ENCODE measurements at regions not wholly inside any gene's neighbourhood (a gene's known extent, or its start where the extent isn't known, plus 50 kb on each side); places are given as distances from the start of the nearest gene placed in this dataset.

DNA sequence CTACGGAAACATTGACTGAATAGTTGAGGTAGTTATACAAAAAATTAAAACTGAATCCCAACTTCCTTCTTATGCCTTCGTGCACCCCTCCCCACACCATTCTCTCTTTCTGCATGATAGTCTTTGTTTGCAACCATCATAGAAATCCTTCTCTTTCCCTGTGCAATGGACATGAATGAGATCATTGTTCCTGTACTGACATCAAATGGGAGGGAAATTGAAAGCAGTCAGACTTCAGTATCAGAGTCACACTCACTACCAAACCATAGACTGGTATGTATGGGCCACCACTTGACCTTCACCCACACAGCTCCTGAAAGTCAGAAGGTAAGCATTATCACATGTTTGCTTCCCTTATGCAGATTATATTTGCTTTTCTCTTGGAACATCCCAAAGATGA, 782.8 kb downstream of the BCL11A start:
- no peak overlapping the region for H3K27ac ChIP-seq (ENCODE audit: low read length)
- BruUV-seq (replicated peaks) = no TSS peak
- no peaks in the 10 kb centered on the region for H3K27me3 ChIP-seq (ENCODE audit: control insufficient read depth, insufficient read depth, low read length)
- H3K36me3 ChIP-seq (ENCODE audit: control insufficient read depth, insufficient read depth, low read length) = no peaks in the 10 kb centered on the region
- TF ChIP-seq TCF7L2 (IDR thresholded peaks at IDR 0.05; ENCODE audit: low read depth, low read length) (no peak), POLR2AphosphoS5 (IDR thresholded peaks at IDR 0.05; ENCODE audit: low read depth, low read length) (no peak), SIN3A (IDR thresholded peaks at IDR 0.05; ENCODE audit: borderline replicate concordance, insufficient read depth, low read depth, low read length) (no peak)
- TF ChIP-seq, protein P1, sequence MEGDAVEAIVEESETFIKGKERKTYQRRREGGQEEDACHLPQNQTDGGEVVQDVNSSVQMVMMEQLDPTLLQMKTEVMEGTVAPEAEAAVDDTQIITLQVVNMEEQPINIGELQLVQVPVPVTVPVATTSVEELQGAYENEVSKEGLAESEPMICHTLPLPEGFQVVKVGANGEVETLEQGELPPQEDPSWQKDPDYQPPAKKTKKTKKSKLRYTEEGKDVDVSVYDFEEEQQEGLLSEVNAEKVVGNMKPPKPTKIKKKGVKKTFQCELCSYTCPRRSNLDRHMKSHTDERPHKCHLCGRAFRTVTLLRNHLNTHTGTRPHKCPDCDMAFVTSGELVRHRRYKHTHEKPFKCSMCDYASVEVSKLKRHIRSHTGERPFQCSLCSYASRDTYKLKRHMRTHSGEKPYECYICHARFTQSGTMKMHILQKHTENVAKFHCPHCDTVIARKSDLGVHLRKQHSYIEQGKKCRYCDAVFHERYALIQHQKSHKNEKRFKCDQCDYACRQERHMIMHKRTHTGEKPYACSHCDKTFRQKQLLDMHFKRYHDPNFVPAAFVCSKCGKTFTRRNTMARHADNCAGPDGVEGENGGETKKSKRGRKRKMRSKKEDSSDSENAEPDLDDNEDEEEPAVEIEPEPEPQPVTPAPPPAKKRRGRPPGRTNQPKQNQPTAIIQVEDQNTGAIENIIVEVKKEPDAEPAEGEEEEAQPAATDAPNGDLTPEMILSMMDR (IDR thresholded peaks at IDR 0.05) = no peak
- TF ChIP-seq, protein P2, sequence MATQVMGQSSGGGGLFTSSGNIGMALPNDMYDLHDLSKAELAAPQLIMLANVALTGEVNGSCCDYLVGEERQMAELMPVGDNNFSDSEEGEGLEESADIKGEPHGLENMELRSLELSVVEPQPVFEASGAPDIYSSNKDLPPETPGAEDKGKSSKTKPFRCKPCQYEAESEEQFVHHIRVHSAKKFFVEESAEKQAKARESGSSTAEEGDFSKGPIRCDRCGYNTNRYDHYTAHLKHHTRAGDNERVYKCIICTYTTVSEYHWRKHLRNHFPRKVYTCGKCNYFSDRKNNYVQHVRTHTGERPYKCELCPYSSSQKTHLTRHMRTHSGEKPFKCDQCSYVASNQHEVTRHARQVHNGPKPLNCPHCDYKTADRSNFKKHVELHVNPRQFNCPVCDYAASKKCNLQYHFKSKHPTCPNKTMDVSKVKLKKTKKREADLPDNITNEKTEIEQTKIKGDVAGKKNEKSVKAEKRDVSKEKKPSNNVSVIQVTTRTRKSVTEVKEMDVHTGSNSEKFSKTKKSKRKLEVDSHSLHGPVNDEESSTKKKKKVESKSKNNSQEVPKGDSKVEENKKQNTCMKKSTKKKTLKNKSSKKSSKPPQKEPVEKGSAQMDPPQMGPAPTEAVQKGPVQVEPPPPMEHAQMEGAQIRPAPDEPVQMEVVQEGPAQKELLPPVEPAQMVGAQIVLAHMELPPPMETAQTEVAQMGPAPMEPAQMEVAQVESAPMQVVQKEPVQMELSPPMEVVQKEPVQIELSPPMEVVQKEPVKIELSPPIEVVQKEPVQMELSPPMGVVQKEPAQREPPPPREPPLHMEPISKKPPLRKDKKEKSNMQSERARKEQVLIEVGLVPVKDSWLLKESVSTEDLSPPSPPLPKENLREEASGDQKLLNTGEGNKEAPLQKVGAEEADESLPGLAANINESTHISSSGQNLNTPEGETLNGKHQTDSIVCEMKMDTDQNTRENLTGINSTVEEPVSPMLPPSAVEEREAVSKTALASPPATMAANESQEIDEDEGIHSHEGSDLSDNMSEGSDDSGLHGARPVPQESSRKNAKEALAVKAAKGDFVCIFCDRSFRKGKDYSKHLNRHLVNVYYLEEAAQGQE (IDR thresholded peaks at IDR 0.05; ENCODE audit: insufficient read depth in 1 of 2, low read depth in 2 of 2, low read length in 1 of 2) = no peak
- H3K4me1 ChIP-seq (ENCODE audit: control insufficient read depth, insufficient read depth, low read length) = no peaks in the 10 kb centered on the region
- H3K4me3 ChIP-seq (ENCODE audit: low read depth in 2 of 2, low read length in 2 of 2) = no peak overlapping the region
- DNase-seq (ENCODE audit: low read depth, low spot score) (no peak), ATAC-seq (no peak)
- intact Hi-C loops (cut with micrococcal nuclease; ENCODE audit: unreplicated experiment) (no loop called here), in situ Hi-C loops (cut with HindIII; ENCODE audit: low pct_unique_long_range_greater_than_20kb, low sequenced_read_pairs) (no loop called here)
- POLR2A ChIA-PET = no interaction called here
- CTCF ChIA-PET = no interaction called here
- no peaks in the 10 kb centered on the region for H3K9me3 ChIP-seq (ENCODE audit: control insufficient read depth, insufficient read depth, low read depth, low read length)

DNA sequence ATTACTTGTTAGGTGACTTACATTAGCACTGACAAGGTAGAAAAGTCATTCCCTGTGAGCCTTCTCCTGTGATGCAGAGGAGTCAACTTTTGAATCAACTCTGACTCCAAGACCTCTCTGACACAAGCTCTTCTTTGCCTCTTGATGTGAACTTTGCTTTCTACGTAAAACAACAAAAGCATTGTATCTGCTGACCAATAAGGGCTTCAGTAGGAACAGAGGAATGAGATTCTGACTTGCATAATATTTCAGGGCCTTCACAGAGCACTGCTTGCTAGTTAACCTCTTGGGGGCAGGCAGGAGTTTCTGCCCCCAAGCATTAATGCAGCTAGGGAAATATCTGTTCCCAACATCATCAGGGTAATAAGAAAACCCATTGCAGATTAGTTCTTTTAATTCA, 791.5 kb downstream of the BCL11A start:
- no TSS peak for BruUV-seq (replicated peaks)
- no peaks in the 10 kb centered on the region for H3K27me3 ChIP-seq (ENCODE audit: control insufficient read depth, insufficient read depth, low read length)
- intact Hi-C loops (cut with micrococcal nuclease; ENCODE audit: unreplicated experiment) = no loop called here
- H3K27ac ChIP-seq (ENCODE audit: low read length) = no peak overlapping the region
- H3K9me3 ChIP-seq (ENCODE audit: control insufficient read depth, insufficient read depth, low read depth, low read length) = no peaks in the 10 kb centered on the region
- H3K4me1 ChIP-seq (ENCODE audit: control insufficient read depth, insufficient read depth, low read length) = no peaks in the 10 kb centered on the region
- POLR2A ChIA-PET = no interaction called here
- ATAC-seq = no peak
- in situ Hi-C loops (cut with HindIII; ENCODE audit: low pct_unique_long_range_greater_than_20kb, low sequenced_read_pairs) = no loop called here
- DNase-seq (ENCODE audit: low read depth, low spot score) = no peak
- H3K4me3 ChIP-seq (ENCODE audit: low read depth in 2 of 2, low read length in 2 of 2) = no peak overlapping the region
- CTCF ChIA-PET = no interaction called here
- no peak for TF ChIP-seq SIN3A (IDR thresholded peaks at IDR 0.05; ENCODE audit: borderline replicate concordance, insufficient read depth, low read depth, low read length)
- no peak for TF ChIP-seq TCF7L2 (IDR thresholded peaks at IDR 0.05; ENCODE audit: low read depth, low read length)
- TF ChIP-seq, protein P1 (IDR thresholded peaks at IDR 0.05) = no peak
- TF ChIP-seq, protein P2 (IDR thresholded peaks at IDR 0.05; ENCODE audit: insufficient read depth in 1 of 2, low read depth in 2 of 2, low read length in 1 of 2) = no peak
- TF ChIP-seq POLR2AphosphoS5 (IDR thresholded peaks at IDR 0.05; ENCODE audit: low read depth, low read length) = no peak
- no peaks in the 10 kb centered on the region for H3K36me3 ChIP-seq (ENCODE audit: control insufficient read depth, insufficient read depth, low read length)
